HG02973 (cell line): ENCODE measurements at regions not wholly inside any gene's neighbourhood (a gene's known extent, or its start where the extent isn't known, plus 50 kb on each side); places are given as distances from the start of the nearest gene placed in this dataset.
"Not testable (repeated sequence)": the region's sequence is repeated elsewhere in the genome, so short reads cannot be mapped to it uniquely, and the experiment has no call there.

Experiments used
- ATAC-seq: cut with Tn5 transposase; IDR thresholded peaks from one replicate; pipeline ENCODE4 v1.9.1; 2021; ENCODE audit warnings: moderate library complexity; ENCODE audit not compliant: unreplicated experiment

DNA sequence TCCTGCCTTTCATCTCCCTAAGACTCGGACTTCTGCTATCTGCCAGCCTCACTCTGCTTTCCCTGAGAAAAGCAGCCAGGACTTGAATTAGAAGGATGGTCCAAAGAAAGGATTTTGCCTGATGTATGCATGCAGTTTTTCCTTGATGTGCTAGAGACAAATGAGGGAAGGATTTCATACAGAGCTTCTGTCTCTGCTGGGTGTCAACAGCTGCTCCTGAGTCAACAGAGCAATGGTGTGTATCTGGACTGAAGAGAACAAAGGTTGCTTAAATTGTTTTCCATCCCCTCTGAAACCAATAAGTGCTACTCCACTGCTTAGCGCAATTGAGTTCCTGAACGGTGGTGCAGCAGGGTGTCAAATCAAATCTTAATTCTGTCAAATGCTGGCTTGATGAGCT is 680.6 kb upstream of the C16orf82 start:
- no peak for ATAC-seq

DNA sequence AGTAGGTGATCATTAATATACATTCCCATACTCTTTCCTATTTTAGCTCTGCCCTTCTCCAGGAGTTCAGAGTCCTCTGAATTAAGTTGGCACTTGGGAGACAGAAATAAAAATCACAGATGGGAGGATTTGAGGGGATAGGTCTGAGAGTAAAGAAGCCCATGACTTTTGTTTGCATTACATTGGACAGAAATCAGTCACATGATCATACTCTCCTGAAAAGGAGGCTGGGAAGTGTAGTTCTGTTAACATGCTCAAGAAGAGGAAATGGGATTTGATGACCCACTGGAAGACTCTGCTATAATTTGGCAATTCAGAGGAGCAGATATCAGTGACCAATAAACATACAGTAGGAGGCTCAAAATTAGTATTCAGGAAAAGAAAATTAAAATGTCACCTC is 674.9 kb upstream of the C16orf82 start:
- ATAC-seq: no peak

DNA sequence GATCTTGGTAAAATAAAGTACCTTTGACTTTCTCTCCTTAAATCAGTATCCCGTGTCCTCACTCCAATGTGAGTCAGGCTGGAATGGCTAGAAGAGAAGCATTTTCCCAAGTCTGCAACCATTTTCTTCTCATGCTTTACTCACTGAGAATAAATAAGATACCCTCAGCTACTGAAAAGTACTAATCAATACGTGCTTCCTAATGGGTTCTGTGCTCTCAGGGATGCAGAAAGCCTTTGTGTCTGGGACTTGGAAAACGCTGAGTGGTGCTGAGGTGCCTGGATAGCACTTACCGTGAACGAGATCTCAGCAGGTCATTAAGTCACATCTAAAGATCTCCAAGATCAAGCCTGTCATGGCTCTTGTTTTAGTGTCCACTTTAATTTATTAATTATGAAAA is 672.3 kb upstream of the C16orf82 start:
- no peak for ATAC-seq

DNA sequence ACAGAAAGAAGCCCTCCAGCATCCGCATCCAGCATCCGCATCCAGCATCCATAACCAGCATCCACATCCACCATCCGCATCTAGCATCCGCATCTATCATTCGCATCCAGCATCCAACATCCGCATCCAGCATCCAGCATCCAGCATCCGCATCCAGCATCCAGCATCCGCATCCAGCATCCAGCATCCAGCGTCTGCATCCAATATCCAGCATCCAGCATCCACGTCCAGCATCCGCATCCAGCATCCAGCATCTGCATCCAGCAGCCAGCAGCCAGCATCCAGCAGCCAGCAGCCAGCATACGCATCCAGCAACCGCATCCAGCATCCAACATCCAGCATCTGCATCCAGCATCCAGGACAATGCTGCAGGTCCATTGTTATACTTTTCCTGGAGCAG is 671.0 kb upstream of the C16orf82 start:
- no peak for ATAC-seq

DNA sequence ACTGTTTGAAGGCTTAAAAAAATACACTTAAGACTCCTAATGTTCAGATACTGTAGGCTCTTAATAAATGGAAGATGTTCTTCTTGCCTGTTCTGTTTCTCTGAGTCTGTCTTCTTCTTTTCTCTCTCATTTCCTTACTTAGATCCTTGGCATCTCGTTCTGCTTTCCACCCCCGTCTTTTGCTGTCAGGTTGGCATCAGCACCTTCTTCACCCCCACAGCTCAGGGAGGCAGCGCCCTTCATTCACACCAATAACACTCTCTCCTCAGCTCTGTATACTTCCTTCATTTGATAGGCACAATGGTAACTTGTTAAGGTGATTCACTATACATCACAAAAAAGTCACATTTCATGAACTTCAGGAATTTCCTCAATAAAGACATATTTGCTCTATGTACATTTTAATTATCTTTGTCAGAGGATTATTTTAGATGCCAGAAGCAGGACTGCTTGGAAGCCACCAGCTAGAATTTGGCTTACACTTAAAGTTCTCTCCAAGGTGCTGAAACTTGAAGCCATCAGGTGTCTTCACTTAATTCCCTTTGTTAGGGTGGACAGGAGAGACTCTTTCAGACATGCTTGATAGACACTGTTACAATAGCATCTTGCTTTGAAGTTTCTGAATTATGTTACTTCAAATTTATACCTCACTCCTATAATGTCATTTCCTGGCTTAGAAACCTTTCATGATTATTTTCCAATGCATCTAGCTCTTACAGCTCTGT is 670.1 kb upstream of the C16orf82 start:
- ATAC-seq: no peak

DNA sequence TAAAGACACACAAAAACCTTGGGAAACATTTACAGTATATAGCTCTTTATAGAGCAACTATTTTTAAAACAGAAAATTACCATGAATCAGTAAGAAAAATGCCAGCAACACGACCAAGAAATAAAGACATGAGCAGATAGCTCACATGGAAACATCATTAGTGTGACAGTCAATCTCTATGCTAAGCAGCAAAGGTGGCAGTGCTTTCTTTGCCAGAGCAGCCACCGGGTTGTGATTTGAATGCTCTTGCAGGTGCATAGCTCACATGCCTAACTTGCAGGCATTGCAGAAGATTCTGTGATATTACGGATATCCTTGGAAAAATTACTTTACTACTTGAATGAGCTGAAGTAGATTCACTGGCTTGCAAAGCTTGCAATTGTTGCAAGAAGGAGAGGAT is 652.9 kb upstream of the C16orf82 start:
- ATAC-seq: no peak

DNA sequence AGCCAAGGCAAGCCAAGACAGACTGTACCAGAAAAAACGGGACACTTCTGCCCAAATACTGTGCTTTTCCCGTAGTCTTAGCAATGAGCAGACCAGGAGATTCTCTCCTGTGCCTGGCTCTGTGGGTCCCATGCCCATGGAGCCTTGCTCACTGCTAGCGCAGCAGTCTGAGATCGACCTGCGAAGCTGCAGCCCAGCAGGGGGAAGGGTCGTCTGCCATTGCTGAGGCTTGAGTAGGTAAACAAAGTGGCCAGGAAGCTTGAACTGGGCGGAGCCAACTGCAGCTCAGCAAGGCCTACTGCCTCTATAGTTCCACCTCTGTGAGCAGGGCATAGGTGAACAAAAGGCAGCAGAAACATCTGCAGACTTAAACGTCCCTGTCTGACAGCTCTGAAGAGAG is 647.3 kb upstream of the C16orf82 start:
- not testable (repeated sequence) for ATAC-seq

DNA sequence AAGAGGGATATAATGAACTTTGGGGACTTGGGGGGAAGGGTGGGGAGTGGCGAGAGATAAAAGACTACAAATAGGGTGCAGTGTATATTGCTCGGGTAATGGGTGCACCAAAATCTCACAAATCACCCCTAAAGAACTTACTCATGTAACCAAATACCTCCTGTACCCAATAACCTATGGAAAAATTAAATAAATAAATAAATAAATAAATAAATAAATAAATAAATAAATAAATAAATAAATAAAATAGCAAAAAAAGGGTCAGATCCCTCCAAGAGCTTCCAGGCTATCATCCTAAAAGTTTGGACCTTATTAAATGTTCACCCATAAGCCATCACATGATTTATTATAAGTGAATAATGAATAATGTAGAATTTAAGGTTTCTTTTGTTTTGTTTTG is 636.1 kb upstream of the C16orf82 start:
- ATAC-seq: no peak

DNA sequence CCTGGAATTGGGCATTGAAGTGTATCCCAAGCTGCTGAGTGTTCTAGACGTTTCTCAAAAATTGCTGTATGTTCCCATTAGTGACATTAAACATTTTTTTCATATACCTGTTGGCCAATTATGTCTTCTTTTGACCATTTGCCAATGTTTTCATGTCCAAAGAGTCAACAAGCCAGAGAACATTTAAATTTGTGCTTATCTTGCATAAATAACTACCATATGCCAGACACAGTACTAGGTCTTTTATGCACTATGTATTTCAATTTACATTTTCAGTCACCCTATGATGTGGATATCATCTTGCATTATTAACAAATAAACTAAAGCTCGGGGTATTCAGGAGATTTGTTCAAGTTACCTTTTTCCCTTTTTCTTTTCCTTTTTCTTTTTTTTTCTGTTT is 632.9 kb upstream of the C16orf82 start:
- ATAC-seq: no peak

DNA sequence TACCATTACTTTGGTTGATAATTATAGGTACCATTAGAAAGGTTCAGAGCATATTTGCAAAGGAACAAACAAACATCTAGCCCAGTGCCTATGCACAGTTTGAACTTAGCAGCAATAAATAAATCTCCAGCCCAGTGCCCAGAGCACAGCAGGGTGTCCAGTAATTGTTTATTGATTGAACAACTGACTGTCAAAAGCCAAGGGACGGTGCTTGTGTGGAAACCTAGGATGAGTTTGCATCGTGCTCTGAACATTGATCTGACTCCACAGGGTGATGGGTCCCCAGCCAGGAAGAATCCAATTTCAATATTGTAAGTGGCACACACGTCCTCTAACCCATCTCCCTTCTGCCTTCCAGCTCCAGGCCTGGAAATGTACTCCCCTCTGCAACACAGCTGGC is 625.5 kb upstream of the C16orf82 start:
- no peak for ATAC-seq

DNA sequence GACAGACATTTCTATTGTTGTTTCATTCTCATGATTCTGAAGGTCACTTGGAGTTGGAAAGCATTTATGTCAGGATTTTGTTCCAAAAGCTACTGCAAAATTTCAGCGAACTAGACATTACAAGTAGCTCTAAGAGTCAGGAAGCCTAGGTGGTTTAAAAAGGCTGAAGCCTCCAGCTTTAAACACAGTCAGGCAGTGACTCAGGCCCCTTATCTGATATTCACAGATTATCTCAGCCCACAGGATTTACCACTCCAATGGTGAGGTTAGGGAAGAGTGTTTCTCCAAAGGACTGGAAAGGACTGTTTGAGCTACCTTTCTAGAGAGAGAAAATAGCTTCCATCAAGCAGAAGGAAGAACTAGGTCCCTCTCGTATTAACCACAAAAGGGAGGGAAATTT is 624.4 kb upstream of the C16orf82 start:
- ATAC-seq: no peak

DNA sequence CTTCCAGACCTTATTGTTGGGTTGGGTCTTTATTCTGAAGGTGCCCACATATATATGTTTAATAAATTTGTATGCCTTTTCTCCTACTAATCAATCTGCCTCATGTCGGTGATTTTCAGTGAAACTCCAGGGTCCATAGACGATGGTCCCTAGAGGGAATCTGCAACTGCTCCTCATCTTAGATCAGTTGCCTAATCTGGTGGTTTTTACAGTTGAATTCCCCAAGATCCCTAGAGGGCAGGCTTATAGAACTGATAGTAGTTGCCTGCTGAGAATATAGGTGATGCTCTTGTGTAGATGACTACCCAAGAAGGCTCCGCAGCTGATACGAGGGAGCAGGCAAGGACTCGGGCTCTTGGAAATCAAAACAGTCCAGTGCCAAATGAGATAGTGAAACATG is 619.2 kb upstream of the C16orf82 start:
- ATAC-seq: no peak

DNA sequence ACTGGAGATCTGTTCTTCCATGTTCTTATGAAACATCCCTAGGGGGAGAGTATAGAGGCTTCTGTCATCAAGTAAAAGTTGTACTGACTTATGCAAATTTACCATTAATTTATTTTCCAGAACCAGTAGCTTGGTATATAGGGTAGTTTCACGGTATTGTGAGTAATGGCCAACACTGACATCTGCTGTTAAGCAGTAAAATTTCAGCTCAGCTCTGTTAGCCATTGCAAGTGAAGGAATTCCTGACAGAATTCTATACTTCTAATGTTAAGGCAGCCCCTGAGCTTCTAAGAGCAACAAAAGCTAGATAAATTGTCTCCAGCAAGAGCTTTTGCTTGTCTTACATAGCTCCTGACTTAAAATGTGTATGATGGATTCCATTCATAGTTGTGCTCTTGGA is 613.5 kb upstream of the C16orf82 start:
- ATAC-seq: no peak

DNA sequence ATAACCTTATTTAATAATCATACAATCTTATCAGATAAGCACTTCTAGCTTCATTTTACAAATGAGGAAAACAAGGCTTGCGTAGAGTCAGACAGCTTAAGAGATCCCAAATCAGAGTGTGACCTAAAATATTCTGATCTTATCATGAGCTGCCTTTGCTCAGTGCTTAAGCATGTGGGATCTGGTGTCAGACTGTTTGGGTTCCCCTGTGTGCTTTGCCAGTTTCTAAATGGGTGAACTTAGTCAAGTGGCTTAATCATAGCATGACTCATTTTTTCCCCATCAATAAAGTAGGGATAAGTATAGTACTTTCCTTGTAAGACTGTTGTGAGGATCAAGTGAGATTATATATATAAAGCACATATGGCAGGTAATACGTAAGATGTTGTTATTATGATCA is 612.6 kb upstream of the C16orf82 start:
- ATAC-seq: no peak

DNA sequence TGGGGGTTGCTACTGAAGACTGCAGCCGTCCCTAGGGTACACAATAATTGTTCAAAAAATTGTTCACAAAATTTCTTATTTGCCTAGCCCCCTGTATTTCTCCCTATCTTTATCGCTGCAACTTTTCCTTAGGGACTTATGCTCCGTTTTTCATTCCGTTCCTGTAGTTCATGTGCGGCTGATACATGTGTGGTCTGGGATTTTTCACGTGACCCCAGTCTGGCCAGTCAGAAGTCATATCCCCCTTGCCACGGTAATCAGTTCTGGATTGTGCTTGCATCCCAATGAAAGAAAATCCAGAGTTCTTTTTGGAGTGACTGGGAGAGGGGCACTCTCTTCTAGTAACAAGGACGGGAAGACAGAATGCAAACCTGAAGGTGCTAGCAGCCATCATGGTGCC is 610.7 kb upstream of the C16orf82 start:
- ATAC-seq: no peak

DNA sequence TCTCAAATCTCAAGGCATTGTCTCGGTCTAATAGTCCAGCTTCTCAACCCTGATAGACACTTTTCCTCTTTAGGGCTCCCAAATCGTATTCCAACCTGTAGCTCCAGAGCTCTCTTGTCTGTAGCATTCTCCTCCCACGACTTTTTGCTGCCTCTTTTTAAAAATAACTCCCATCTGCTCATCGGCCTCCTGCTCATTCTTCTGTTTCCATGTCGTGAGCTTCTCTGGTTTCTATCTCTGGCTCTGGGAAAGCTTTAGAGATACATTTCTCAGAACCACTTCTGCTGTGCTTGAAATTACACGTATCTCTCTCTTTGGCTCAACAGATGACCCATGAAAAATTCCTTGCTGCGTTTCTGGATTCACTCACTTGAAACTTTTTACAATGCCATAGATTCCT is 609.6 kb upstream of the C16orf82 start:
- ATAC-seq: no peak

DNA sequence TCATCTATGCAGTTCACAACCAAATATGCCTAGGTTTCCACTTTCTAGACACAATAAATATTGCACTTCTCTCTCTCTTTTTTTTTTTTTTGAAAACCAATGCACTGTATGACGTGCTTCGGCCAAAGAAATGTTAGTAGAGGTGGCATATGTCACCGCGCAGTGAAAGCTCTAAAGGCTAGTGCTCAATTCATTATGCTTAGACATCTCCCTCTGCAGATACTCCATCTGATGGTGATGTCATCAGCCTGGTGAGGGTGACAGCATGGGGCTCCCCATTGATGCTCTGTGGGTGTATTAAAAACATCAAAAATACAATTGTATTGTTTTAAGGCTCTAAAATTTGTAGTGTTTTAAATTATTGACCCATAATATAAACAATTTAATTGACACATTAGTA is 608.8 kb upstream of the C16orf82 start:
- ATAC-seq: no peak

DNA sequence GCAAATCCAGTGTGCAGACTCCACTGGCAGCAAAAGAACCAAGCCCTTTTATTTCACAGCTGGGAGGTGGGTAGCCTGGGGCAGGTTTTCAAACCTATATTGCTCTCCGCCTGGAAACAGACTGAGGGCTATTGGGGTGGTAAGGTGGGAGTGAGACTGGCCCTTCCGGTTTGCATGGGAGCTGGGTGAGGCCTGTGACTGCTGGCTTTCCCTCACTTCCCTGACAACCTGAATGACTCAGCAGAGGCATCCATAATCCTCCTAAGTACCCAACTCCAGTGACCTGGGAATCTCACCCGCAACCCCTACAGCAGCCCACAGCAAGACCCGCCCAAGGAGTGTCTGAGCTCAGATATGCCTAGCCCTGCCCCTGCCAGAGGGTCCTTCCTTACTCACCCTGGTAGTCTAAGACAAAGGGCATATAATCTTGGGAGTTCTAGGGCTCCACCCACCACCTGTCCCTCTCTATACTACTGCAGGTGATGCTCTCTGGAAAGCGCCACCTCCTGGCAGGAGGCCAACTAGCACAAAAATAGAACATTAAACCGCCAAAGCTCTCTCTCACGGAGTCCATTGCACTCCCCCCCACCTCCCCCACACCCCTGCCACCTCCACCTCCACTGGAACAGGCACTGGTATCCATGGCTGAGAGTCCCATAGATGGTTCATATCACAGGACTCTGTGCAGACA is 602.0 kb upstream of the C16orf82 start:
- ATAC-seq: no peak

DNA sequence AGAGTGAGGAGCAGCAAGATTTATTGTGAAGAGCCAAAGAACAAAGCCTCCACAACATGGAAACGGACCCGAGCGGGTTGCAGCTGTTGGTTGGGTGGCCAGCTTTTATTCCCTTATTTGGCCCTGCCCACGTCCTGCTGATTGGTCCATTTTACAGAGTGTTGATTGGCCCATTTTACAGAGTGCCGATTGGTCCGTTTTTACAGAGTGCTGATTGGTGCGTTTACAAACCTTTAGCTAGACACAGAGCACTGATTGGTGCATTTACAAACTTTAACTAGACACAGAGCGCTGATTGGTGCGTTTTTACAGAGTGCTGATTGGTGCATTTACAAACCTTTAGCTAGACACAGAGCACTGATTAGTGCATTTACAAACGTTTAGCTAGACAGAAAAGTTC is 592.3 kb upstream of the C16orf82 start:
- not testable (repeated sequence) for ATAC-seq

DNA sequence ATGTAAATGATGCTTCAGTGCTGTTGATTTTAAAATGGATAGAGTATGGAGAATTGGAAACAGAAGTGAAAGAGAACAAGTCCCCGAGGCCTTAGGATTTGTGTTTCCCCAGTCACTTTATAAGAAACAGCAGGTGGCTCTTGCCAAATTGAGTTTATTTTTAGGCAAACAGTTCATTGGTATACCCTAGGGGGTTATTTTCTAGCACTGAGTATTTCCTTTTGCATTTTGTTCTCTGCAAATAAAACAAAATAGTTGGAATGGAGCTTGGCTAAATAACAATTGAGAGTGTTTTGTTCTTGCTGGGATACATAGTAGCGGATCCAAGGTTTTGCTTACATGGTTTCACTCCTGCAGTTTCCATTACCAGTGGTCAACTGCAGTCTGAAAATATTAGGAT is 591.1 kb upstream of the C16orf82 start:
- ATAC-seq: no peak

DNA sequence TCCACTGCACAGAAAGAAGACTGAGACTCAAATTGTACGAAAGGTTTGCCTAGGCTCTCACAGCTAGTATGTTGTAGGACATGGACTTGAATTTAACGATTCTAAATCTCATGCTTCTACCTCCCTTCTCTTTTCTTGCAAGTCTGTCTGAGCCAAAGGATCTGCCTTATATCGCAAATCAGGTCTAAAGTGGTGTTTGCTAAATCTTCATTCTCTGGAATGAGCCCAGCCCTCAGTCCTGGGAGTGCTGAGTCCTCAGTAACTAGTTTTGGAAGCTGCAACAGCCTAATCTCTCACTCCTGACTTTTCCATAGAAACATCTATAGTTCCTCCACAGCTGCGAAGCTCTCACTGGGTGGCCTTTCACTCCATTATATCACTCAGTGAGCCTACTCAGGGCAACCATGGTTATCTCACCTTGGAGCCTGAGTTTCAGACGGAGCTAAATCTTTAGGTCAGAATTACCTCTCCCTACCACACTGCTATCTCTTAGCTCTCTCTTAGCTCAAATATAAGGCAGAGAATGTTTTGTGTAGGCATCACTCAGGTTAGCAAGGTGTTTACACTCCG is 575.5 kb upstream of the C16orf82 start:
- ATAC-seq: no peak

DNA sequence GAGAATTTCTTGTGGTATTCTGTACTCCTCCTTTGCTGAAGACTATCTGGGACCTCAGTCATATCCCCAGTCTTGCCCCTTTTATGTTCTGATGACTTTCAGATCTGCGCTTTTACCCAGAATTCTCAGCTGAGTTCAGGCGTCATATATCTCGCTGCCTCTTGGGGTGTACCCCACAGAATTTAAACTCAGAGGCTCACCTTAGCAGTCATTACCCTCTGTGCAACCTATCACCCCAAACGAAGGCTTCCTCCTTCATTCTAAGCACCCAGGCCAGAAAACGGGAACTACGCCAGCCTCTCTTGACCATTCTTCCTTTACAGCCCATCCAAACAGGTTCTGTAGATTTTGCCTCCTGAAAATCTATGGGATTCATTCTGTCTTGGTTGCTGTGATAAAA is 574.8 kb upstream of the C16orf82 start:
- ATAC-seq: no peak

DNA sequence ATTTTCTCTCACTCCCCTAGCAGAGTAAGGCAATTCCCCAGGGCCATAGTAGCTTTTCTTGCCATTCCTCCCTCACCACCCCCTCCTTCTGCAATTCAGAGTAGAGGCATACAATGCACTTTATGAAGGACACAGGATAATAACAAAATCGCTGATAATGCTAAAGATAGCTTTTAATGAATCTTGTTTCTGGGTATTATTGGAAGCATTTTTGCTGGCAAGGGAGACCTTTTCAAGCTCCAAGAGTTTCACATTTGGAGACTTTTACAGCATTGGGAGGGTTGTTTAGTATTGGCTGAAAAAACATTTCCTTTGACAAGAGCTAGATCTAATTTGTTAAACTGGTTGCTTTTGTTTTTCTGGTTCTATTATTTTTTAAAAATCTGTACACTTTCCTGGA is 573.0 kb upstream of the C16orf82 start:
- no peak for ATAC-seq
